Thoracic aorta (tissue), 2 donors: ENCODE measurements at regions not wholly inside any gene's neighbourhood (a gene's known extent, or its start where the extent isn't known, plus 50 kb on each side); places are given as distances from the start of the nearest gene placed in this dataset.

Source experiments
- ATAC-seq: fragments of 150-250 bp; one replicate; pipeline ENCODE4 v1.8.0; 2017; ENCODE audit warnings: low read depth; ENCODE audit not compliant: insufficient number of reproducible peaks, low FRiP score
- DNase-seq: peaks from one replicate; pipeline ENCODE4 v3.0.0-alpha.2; 2020; ENCODE audit warnings: low spot score
- H3K27ac ChIP-seq, 2 donors: fragments of 200-600 bp; sonication (generic); 1 replicate in 1 of 2; 2 replicates in 1 of 2; pipeline ENCODE4 v1.5.1; 2016; ENCODE audit warnings: mild to moderate bottlenecking in 2 of 2, moderate library complexity in 2 of 2
- H3K27me3 ChIP-seq: fragments of 200-600 bp; sonication (generic); replicated peaks from 2 replicates; pipeline ENCODE4 v1.6.0; 2016; ENCODE audit warnings: mild to moderate bottlenecking; ENCODE audit not compliant: insufficient read depth
- H3K36me3 ChIP-seq: fragments of 200-600 bp; sonication (generic); one replicate; pipeline ENCODE4 v1.5.1; 2016
- H3K4me1 ChIP-seq, 2 donors: fragments of 200-600 bp; sonication (generic); 1 replicate in 1 of 2; 2 replicates in 1 of 2; pipeline versions ENCODE4 v1.5.1 to v1.6.0; 2016; ENCODE audit warnings: low read depth in 2 of 2, mild to moderate bottlenecking in 1 of 2; ENCODE audit not compliant: control insufficient read depth in 1 of 2
- H3K4me3 ChIP-seq: fragments of 200-600 bp; sonication (generic); 2 replicates; pipeline ENCODE4 v1.5.1; 2016; ENCODE audit warnings: mild to moderate bottlenecking
- H3K9me3 ChIP-seq: fragments of 200-600 bp; sonication (generic); 2 replicates; pipeline ENCODE4 v1.5.1; 2016
- TF ChIP-seq, protein P1 (sequence below): fragments of 200-600 bp; sonication (generic); IDR thresholded peaks from one replicate; pipeline ENCODE4 v1.5.1; 2019; ENCODE audit warnings: antibody characterized with exemption

DNA sequence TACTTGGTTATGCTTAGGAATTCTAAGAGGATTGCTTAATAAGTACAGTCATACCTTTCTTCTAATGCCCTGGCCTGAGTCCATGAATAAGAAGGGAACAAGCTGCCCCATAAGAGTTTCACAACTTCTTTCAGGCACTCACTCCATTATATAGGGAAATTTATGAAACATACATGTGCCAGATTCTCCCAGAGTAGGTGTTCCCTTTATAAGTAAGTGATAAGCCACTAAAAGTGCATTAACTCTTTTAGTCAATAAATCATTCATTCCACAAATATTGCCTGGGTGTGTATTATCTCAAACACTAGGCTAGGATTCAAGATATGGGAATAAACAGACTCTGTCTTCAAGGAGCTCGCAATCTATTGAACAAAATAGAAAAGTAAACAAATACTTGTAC, 84.5 kb upstream of the RBBP8 start:
- H3K4me3 ChIP-seq, result no peak overlapping the region
- H3K4me1 ChIP-seq, result no peaks in the 10 kb centered on the region
- no peaks in the 10 kb centered on the region for H3K9me3 ChIP-seq
- ATAC-seq (no peak), DNase-seq (no peak)
- no peaks in the 10 kb centered on the region for H3K36me3 ChIP-seq
- TF ChIP-seq, protein P1, sequence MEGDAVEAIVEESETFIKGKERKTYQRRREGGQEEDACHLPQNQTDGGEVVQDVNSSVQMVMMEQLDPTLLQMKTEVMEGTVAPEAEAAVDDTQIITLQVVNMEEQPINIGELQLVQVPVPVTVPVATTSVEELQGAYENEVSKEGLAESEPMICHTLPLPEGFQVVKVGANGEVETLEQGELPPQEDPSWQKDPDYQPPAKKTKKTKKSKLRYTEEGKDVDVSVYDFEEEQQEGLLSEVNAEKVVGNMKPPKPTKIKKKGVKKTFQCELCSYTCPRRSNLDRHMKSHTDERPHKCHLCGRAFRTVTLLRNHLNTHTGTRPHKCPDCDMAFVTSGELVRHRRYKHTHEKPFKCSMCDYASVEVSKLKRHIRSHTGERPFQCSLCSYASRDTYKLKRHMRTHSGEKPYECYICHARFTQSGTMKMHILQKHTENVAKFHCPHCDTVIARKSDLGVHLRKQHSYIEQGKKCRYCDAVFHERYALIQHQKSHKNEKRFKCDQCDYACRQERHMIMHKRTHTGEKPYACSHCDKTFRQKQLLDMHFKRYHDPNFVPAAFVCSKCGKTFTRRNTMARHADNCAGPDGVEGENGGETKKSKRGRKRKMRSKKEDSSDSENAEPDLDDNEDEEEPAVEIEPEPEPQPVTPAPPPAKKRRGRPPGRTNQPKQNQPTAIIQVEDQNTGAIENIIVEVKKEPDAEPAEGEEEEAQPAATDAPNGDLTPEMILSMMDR, result no peak
- no peak overlapping the region for H3K27ac ChIP-seq
- H3K27me3 ChIP-seq, result no peaks in the 10 kb centered on the region

DNA sequence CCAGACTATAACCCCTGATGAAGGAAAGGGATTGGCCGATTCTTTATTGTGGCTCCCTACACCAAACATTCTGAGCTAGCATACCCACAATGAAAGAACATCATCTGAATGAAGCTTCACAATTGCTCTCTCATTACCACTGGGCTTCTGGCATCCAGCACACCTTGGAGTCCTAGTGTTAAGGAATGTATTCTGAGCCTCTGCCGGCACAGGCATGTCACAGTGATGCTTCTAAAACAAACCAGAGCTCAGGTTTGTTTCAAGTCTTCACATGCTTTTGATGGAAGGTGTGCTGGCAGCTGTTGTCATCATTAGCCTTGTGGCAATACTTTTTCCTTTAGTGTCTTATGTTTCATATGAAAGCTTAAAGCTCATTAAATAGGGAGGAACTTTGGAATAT, 76.3 kb upstream of the RBBP8 start:
- no peak for ATAC-seq
- Histone ChIP-seq H3K27ac (no peak overlapping the region), H3K36me3 (no peaks in the 10 kb centered on the region), H3K4me3 (no peak overlapping the region), H3K4me1 (no peaks in the 10 kb centered on the region), H3K9me3 (no peaks in the 10 kb centered on the region), H3K27me3 (no peaks in the 10 kb centered on the region)
- TF ChIP-seq, protein P1, result no peak
- no peak for DNase-seq

DNA sequence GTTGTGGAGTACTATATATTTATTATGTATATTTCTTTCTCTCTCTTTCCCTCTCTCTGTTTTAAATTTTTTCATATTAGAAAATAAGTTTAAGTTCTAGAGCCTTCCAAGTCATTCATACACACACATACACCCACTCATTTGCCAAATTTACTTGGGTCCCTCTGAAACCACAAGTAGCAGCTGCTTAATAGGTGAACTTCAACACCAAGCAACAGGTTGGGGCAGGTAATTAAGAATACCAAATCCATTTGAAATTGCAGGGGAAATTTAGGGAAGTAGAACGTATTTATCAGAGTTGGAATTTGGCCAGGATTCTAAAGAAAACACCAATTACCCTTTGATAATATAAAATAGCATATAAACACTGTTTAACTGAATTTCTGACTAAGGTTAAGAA, 75.0 kb upstream of the RBBP8 start:
- no peaks in the 10 kb centered on the region for H3K4me1 ChIP-seq
- H3K36me3 ChIP-seq, result no peaks in the 10 kb centered on the region
- H3K4me3 ChIP-seq, result no peak overlapping the region
- H3K27me3 ChIP-seq, result no peaks in the 10 kb centered on the region
- TF ChIP-seq, protein P1, result no peak
- H3K27ac ChIP-seq, result no peak overlapping the region
- DNase-seq (no peak), ATAC-seq (no peak)
- H3K9me3 ChIP-seq, result no peaks in the 10 kb centered on the region

DNA sequence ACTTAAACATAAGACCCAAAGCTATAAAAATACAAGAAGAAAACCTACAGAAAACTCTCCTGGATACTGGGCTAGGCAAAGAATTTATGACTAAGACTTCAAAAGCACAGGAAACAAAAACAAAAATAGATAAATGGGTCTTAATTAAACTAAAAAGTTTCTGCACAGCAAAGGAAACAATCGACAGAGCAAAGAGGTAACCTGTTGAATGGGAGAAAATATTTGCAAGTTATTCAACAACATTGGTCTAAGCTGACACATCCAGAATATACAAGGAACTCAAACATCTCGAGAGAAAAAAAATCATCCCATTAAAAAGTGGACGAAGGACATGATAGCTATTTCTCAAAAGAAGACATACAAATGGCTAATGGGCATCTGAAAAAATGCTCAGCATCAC, 72.3 kb upstream of the RBBP8 start:
- H3K4me3 ChIP-seq, result no peak overlapping the region
- H3K27me3 ChIP-seq, result no peaks in the 10 kb centered on the region
- TF ChIP-seq, protein P1, result no peak
- H3K27ac ChIP-seq, result no peak overlapping the region
- ATAC-seq (no peak), DNase-seq (no peak)
- H3K4me1 ChIP-seq, result no peaks in the 10 kb centered on the region
- H3K36me3 ChIP-seq, result no peaks in the 10 kb centered on the region
- H3K9me3 ChIP-seq, result no peaks in the 10 kb centered on the region

DNA sequence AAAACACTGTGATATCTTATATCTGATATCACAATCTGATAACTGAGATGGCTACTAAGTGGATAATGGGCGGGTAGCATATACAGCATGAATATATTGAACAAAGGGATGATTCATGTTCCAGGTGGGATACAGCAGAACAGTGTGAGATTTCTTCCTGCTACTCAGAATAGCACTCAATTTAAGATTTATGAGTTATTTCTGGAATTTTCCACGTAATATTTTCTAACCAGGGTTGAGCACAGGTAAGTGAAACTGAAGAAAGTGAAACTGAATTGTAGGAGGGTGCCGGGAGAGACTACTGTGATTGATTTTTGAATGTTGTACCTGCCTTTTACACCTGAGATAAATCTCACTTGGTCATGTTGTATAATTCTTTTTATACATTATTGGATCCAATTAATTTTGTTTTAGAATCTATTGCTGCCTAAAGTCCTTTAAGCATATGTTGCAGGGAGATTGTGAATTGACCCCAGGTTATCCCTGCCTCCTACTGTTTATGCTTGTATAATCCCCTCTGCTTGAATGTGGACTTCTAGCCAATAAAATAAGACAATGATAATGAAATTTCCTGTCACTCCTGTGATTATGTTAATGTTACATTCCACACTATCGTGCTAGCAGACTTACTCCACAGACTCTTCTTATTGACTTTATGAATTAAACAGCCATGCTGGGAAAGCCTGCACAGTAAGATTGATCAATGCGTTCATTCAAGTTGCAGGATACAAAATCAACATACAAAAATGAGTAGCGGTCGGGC, 67.6 kb upstream of the RBBP8 start:
- no peak overlapping the region for H3K4me3 ChIP-seq

More for the DNA sequence above, 67.6 kb upstream of the RBBP8 start:
- Histone ChIP-seq H3K9me3 (no peaks in the 10 kb centered on the region), H3K36me3 (no peaks in the 10 kb centered on the region), H3K4me1 (no peaks in the 10 kb centered on the region), H3K27me3 (no peaks in the 10 kb centered on the region), H3K27ac (no peak overlapping the region)
- ATAC-seq (no peak), DNase-seq (no peak)
- TF ChIP-seq, protein P1, result no peak
